T-helper 1 cell treated with Interleukin-12 subunit alpha and Interleukin-12 subunit beta and Interleukin-4 antibody, amounts not matched to agents 30 μg/mL and 1 μg/mL, for 36 hours (primary cell): ENCODE measurements at regions not wholly inside any gene's neighbourhood (a gene's known extent, or its start where the extent isn't known, plus 50 kb on each side); places are given as distances from the start of the nearest gene placed in this dataset.

Experiments
- H3K27ac Mint-ChIP-seq: one replicate; pipeline ENCODE4 v1.8.0; 2021; ENCODE audit warnings: mild to moderate bottlenecking, mixed read lengths
- H3K27me3 Mint-ChIP-seq: one replicate; pipeline ENCODE4 v1.8.0; 2021; ENCODE audit warnings: low read depth, mixed read lengths
- H3K36me3 Mint-ChIP-seq: one replicate; pipeline ENCODE4 v1.8.0; 2021; ENCODE audit warnings: low read depth, mixed read lengths
- H3K4me1 Mint-ChIP-seq: one replicate; pipeline ENCODE4 v1.8.0; 2021; ENCODE audit warnings: low read depth, mixed read lengths
- H3K4me3 Mint-ChIP-seq: one replicate; pipeline ENCODE4 v1.8.0; 2021; ENCODE audit warnings: mild to moderate bottlenecking, moderate library complexity, mixed read lengths
- H3K9me3 Mint-ChIP-seq: one replicate; pipeline ENCODE4 v1.8.0; 2021; ENCODE audit warnings: mixed read lengths

- H3K9me3 Mint-ChIP-seq, result peaks cover 12% of the 10 kb centered on the region
- H3K4me1 Mint-ChIP-seq, result no peaks in the 10 kb centered on the region
Measured at GRCh38 chr20:63060057-63060991, 53.6 kb upstream of the BHLHE23 start.

GRCh38 chr20:63059684-63060056, 52.9 kb upstream of the BHLHE23 start:
- no peaks in the 10 kb centered on the region for H3K36me3 Mint-ChIP-seq
- H3K4me3 Mint-ChIP-seq, result no peak overlapping the region
- H3K27ac Mint-ChIP-seq, result no peak overlapping the region
- H3K9me3 Mint-ChIP-seq, result peaks cover 12% of the 10 kb centered on the region
- no peaks in the 10 kb centered on the region for H3K27me3 Mint-ChIP-seq
- no peaks in the 10 kb centered on the region for H3K4me1 Mint-ChIP-seq

More at GRCh38 chr20:63060057-63060991, 53.6 kb upstream of the BHLHE23 start:
- Mint-ChIP-seq H3K27ac (no peak overlapping the region), H3K27me3 (no peaks in the 10 kb centered on the region), H3K4me3 (no peak overlapping the region), H3K36me3 (no peaks in the 10 kb centered on the region)

- H3K9me3 Mint-ChIP-seq, result peaks cover 12% of the 10 kb centered on the region
- H3K36me3 Mint-ChIP-seq, result no peaks in the 10 kb centered on the region
- no peaks in the 10 kb centered on the region for H3K4me1 Mint-ChIP-seq
- H3K27me3 Mint-ChIP-seq, result no peaks in the 10 kb centered on the region
- no peak overlapping the region for H3K27ac Mint-ChIP-seq
- no peak overlapping the region for H3K4me3 Mint-ChIP-seq
Measured at GRCh38 chr20:63058696-63059335, 52.1 kb upstream of the BHLHE23 start.

- H3K36me3 Mint-ChIP-seq, result no peaks in the 10 kb centered on the region
- no peak overlapping the region for H3K4me3 Mint-ChIP-seq
- peaks cover 12% of the 10 kb centered on the region for H3K9me3 Mint-ChIP-seq
- no peak overlapping the region for H3K27ac Mint-ChIP-seq
- H3K27me3 Mint-ChIP-seq, result no peaks in the 10 kb centered on the region
- no peaks in the 10 kb centered on the region for H3K4me1 Mint-ChIP-seq
Measured at GRCh38 chr20:63057171-63058117, 50.7 kb upstream of the BHLHE23 start.

- Mint-ChIP-seq H3K9me3 (peaks cover 6% of the 10 kb centered on the region), H3K4me1 (no peaks in the 10 kb centered on the region), H3K27ac (no peak overlapping the region), H3K4me3 (no peak overlapping the region), H3K36me3 (no peaks in the 10 kb centered on the region), H3K27me3 (no peaks in the 10 kb centered on the region)
Measured at GRCh38 chr20:63056236-63057170, 49.7 kb upstream of the BHLHE23 start.
